MM.1S (cell line): ENCODE measurements at regions not wholly inside any gene's neighbourhood (a gene's known extent, or its start where the extent isn't known, plus 50 kb on each side); places are given as distances from the start of the nearest gene placed in this dataset.

Experiments
- CTCF ChIP-seq: fragments of 300-600 bp; sonication (generic); IDR thresholded peaks from 2 replicates; pipeline ENCODE4 v1.5.1; 2016; ENCODE audit warnings: antibody characterized with exemption, low read length, mixed read lengths
- EZH2 ChIP-seq: fragments of 300-600 bp; sonication (generic); optimal IDR thresholded peaks from 2 replicates; pipeline ENCODE3; 2017; ENCODE audit warnings: low read depth, mild to moderate bottlenecking, antibody characterized with exemption, low read length, mixed read lengths
- EZH2phosphoT487 ChIP-seq: fragments of 300-600 bp; sonication (generic); IDR thresholded peaks from 2 replicates; pipeline ENCODE4 v1.6.1; 2018; ENCODE audit warnings: antibody characterized with exemption, low read length

GRCh38 chr3:161879470-161879869, 382.9 kb downstream of the OTOL1 start:
- TF ChIP-seq CTCF (no peak), EZH2phosphoT487 (no peak), EZH2 (no peak)
